WTC11 (cell line): ENCODE measurements at regions not wholly inside any gene's neighbourhood (a gene's known extent, or its start where the extent isn't known, plus 50 kb on each side); places are given as distances from the start of the nearest gene placed in this dataset.

Source experiments
- ATAC-seq: fragments of 200-7000 bp; cut with Tn5 transposase; 2 replicates; pipeline ENCODE4 v1.10.0; 2021; ENCODE audit warnings: mild to moderate bottlenecking, moderate library complexity
- CTCF ChIA-PET: fragments of 300-600 bp; sonication (Branson Sonifier 250); formaldehyde crosslinking; loops from one replicate; lab custom pipeline; 2021; ENCODE audit warnings: antibody characterized with exemption; lab: Charles Lee
- POLR2A ChIA-PET: fragments of 350-600 bp; sonication (Branson Sonifier 250); formaldehyde crosslinking; loops from one replicate; lab custom pipeline; 2021; ENCODE audit warnings: antibody characterized with exemption; lab: Charles Lee
- DNase-seq: peaks from one replicate; pipeline ENCODE4 v3.0.0; 2021; ENCODE audit warnings: low spot score
- H3K27ac Mint-ChIP-seq: 2 replicates; pipeline ENCODE4 v1.8.0; 2021; ENCODE audit warnings: mixed read lengths
- H3K27me3 Mint-ChIP-seq: 2 replicates; pipeline ENCODE4 v1.8.0; 2021; ENCODE audit warnings: low read depth, mild to moderate bottlenecking, moderate library complexity, mixed read lengths
- H3K36me3 Mint-ChIP-seq: 2 replicates; pipeline ENCODE4 v1.8.0; 2021; ENCODE audit warnings: mixed read lengths
- H3K4me1 Mint-ChIP-seq: 2 replicates; pipeline ENCODE4 v1.8.0; 2022; ENCODE audit warnings: mixed read lengths
- H3K4me3 Mint-ChIP-seq: 2 replicates; pipeline ENCODE4 v1.8.0; 2021; ENCODE audit warnings: mild to moderate bottlenecking, moderate library complexity, mixed read lengths
- H3K9me3 Mint-ChIP-seq: 2 replicates; pipeline ENCODE4 v1.8.0; 2021; ENCODE audit warnings: mixed read lengths
- CDX4 ChIP-seq: fragments of 250-450 bp; sonication (Bioruptor Pico); IDR thresholded peaks from 2 replicates; pipeline ENCODE4 v1.9.0; 2021; ENCODE audit warnings: moderate library complexity, mild to moderate bottlenecking, inconsistent platforms, borderline replicate concordance
- E2F4 ChIP-seq: sonication (generic); formaldehyde crosslinking; IDR thresholded peaks from 2 replicates; pipeline ENCODE4 v1.8.1; 2022; ENCODE audit warnings: low read depth, mild to moderate bottlenecking, moderate library complexity, missing genetic modification reagents, borderline replicate concordance
- EMX1 ChIP-seq: fragments of 250-450 bp; sonication (Bioruptor Pico); IDR thresholded peaks from 2 replicates; pipeline ENCODE4 v1.8.0; 2021; ENCODE audit warnings: mild to moderate bottlenecking
- ESRRA ChIP-seq: sonication (generic); formaldehyde crosslinking; IDR thresholded peaks from 2 replicates; pipeline ENCODE4 v1.8.1; 2022; ENCODE audit warnings: mild to moderate bottlenecking, missing genetic modification reagents, borderline replicate concordance
- NFYB ChIP-seq: sonication (generic); formaldehyde crosslinking; conservative IDR thresholded peaks from 2 replicates; pipeline ENCODE4 v1.8.0; 2022; ENCODE audit warnings: low read depth, missing genetic modification reagents
- NR2C2 ChIP-seq: sonication (generic); formaldehyde crosslinking; IDR thresholded peaks from 2 replicates; pipeline ENCODE4 v1.8.0; 2022; ENCODE audit warnings: mild to moderate bottlenecking, missing genetic modification reagents
- SMAD3 ChIP-seq: sonication (generic); formaldehyde crosslinking; IDR thresholded peaks from 2 replicates; pipeline ENCODE4 v1.8.0; 2022; ENCODE audit warnings: missing genetic modification reagents, mild to moderate bottlenecking, borderline replicate concordance
- SMAD4 ChIP-seq: sonication (generic); formaldehyde crosslinking; IDR thresholded peaks from 2 replicates; pipeline ENCODE4 v1.8.0; 2022; ENCODE audit warnings: mild to moderate bottlenecking, missing genetic modification reagents
- TCF7 ChIP-seq: sonication (generic); formaldehyde crosslinking; IDR thresholded peaks from 2 replicates; pipeline ENCODE4 v1.8.0; 2022; ENCODE audit warnings: mild to moderate bottlenecking, low read depth, missing genetic modification reagents, moderate library complexity
- ZMAT4 ChIP-seq: fragments of 250-450 bp; sonication (Bioruptor Pico); IDR thresholded peaks from 2 replicates; pipeline ENCODE4 v1.9.0; 2021; ENCODE audit warnings: mild to moderate bottlenecking
- ZNF121 ChIP-seq: sonication (generic); formaldehyde crosslinking; IDR thresholded peaks from 2 replicates; pipeline ENCODE4 v1.8.0; 2023; ENCODE audit warnings: missing genetic modification reagents
- ZNF232 ChIP-seq: sonication (generic); formaldehyde crosslinking; IDR thresholded peaks from 2 replicates; pipeline ENCODE4 v1.8.0; 2022; ENCODE audit warnings: mild to moderate bottlenecking, missing genetic modification reagents
- ZNF317 ChIP-seq: sonication (generic); formaldehyde crosslinking; IDR thresholded peaks from 2 replicates; pipeline ENCODE4 v1.8.1; 2023; ENCODE audit warnings: low read depth, mild to moderate bottlenecking, moderate library complexity, missing genetic modification reagents, borderline replicate concordance
- ZNF396 ChIP-seq: fragments of 250-450 bp; sonication (Bioruptor Pico); IDR thresholded peaks from 2 replicates; pipeline ENCODE4 v1.8.0; 2021; ENCODE audit warnings: mild to moderate bottlenecking, moderate library complexity, borderline replicate concordance
- ZNF512 ChIP-seq: sonication (generic); formaldehyde crosslinking; IDR thresholded peaks from 2 replicates; pipeline ENCODE4 v1.8.1; 2022; ENCODE audit warnings: missing genetic modification reagents, borderline replicate concordance
- TF ChIP-seq, protein P1 (sequence below): fragments of 250-450 bp; sonication (Bioruptor Pico); IDR thresholded peaks from 2 replicates; pipeline ENCODE4 v1.9.0; 2021; ENCODE audit warnings: mild to moderate bottlenecking, borderline replicate concordance
- TF ChIP-seq, protein P2 (sequence below): sonication (generic); formaldehyde crosslinking; IDR thresholded peaks from 2 replicates; pipeline ENCODE4 v1.8.1; 2023; ENCODE audit warnings: mild to moderate bottlenecking, moderate library complexity, missing genetic modification reagents
- TF ChIP-seq, protein P3 (sequence below): sonication (generic); formaldehyde crosslinking; IDR thresholded peaks from 2 replicates; pipeline ENCODE4 v1.8.1; 2023; ENCODE audit warnings: mild to moderate bottlenecking, missing genetic modification reagents, moderate library complexity
- TF ChIP-seq, protein P4 (sequence below): sonication (generic); formaldehyde crosslinking; IDR thresholded peaks from 2 replicates; pipeline ENCODE4 v1.8.0; 2022; ENCODE audit warnings: mild to moderate bottlenecking, missing genetic modification reagents
- TF ChIP-seq, protein P5 (sequence below): fragments of 250-450 bp; sonication (Bioruptor Pico); conservative IDR thresholded peaks from 2 replicates; pipeline ENCODE4 v1.9.0; 2021; ENCODE audit warnings: mild to moderate bottlenecking

- no peaks in the 10 kb centered on the region for H3K4me1 Mint-ChIP-seq
These were observed 787.4 kb downstream of the CDY1 start for GRCh38 chrY:26409329-26409712.

More at GRCh38 chrY:26409329-26409712, 787.4 kb downstream of the CDY1 start:
- Mint-ChIP-seq H3K27ac (no peak overlapping the region), H3K36me3 (peaks cover 10% of the 10 kb centered on the region; the same call in 1 of the 2 replicates), H3K4me3 (no peak overlapping the region), H3K9me3 (peaks cover 8% of the 10 kb centered on the region), H3K27me3 (no peaks in the 10 kb centered on the region; the same call in 1 of the 2 replicates)
- POLR2A ChIA-PET = no interaction called here
- CTCF ChIA-PET = no interaction called here
- no peak for ATAC-seq
- DNase-seq = no peak
- TF ChIP-seq TCF7 (CRISPR knock-in tag) (no peak), ESRRA (CRISPR knock-in tag) (no peak), ZNF317 (no peak), SMAD3 (CRISPR knock-in tag) (no peak), ZMAT4 (CRISPR knock-in tag) (no peak), SMAD4 (no peak), EMX1 (CRISPR knock-in tag) (no peak), ZNF121 (CRISPR knock-in tag) (no peak), E2F4 (CRISPR knock-in tag) (no peak), ZNF512 (CRISPR knock-in tag) (no peak), ZNF232 (no peak), CDX4 (no peak), ZNF396 (CRISPR knock-in tag) (no peak), NFYB (CRISPR knock-in tag) (no peak), NR2C2 (CRISPR knock-in tag) (no peak)
- TF ChIP-seq, protein P1, sequence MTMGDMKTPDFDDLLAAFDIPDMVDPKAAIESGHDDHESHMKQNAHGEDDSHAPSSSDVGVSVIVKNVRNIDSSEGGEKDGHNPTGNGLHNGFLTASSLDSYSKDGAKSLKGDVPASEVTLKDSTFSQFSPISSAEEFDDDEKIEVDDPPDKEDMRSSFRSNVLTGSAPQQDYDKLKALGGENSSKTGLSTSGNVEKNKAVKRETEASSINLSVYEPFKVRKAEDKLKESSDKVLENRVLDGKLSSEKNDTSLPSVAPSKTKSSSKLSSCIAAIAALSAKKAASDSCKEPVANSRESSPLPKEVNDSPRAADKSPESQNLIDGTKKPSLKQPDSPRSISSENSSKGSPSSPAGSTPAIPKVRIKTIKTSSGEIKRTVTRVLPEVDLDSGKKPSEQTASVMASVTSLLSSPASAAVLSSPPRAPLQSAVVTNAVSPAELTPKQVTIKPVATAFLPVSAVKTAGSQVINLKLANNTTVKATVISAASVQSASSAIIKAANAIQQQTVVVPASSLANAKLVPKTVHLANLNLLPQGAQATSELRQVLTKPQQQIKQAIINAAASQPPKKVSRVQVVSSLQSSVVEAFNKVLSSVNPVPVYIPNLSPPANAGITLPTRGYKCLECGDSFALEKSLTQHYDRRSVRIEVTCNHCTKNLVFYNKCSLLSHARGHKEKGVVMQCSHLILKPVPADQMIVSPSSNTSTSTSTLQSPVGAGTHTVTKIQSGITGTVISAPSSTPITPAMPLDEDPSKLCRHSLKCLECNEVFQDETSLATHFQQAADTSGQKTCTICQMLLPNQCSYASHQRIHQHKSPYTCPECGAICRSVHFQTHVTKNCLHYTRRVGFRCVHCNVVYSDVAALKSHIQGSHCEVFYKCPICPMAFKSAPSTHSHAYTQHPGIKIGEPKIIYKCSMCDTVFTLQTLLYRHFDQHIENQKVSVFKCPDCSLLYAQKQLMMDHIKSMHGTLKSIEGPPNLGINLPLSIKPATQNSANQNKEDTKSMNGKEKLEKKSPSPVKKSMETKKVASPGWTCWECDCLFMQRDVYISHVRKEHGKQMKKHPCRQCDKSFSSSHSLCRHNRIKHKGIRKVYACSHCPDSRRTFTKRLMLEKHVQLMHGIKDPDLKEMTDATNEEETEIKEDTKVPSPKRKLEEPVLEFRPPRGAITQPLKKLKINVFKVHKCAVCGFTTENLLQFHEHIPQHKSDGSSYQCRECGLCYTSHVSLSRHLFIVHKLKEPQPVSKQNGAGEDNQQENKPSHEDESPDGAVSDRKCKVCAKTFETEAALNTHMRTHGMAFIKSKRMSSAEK = no peak
- TF ChIP-seq, protein P2, sequence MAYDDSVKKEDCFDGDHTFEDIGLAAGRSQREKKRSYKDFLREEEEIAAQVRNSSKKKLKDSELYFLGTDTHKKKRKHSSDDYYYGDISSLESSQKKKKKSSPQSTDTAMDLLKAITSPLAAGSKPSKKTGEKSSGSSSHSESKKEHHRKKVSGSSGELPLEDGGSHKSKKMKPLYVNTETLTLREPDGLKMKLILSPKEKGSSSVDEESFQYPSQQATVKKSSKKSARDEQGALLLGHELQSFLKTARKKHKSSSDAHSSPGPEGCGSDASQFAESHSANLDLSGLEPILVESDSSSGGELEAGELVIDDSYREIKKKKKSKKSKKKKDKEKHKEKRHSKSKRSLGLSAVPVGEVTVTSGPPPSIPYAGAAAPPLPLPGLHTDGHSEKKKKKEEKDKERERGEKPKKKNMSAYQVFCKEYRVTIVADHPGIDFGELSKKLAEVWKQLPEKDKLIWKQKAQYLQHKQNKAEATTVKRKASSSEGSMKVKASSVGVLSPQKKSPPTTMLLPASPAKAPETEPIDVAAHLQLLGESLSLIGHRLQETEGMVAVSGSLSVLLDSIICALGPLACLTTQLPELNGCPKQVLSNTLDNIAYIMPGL (CRISPR knock-in tag) = no peak
- TF ChIP-seq, protein P3, sequence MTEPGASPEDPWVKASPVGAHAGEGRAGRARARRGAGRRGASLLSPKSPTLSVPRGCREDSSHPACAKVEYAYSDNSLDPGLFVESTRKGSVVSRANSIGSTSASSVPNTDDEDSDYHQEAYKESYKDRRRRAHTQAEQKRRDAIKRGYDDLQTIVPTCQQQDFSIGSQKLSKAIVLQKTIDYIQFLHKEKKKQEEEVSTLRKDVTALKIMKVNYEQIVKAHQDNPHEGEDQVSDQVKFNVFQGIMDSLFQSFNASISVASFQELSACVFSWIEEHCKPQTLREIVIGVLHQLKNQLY (CRISPR knock-in tag) = no peak
- TF ChIP-seq, protein P4, sequence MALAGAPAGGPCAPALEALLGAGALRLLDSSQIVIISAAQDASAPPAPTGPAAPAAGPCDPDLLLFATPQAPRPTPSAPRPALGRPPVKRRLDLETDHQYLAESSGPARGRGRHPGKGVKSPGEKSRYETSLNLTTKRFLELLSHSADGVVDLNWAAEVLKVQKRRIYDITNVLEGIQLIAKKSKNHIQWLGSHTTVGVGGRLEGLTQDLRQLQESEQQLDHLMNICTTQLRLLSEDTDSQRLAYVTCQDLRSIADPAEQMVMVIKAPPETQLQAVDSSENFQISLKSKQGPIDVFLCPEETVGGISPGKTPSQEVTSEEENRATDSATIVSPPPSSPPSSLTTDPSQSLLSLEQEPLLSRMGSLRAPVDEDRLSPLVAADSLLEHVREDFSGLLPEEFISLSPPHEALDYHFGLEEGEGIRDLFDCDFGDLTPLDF = no peak
- TF ChIP-seq, protein P5, sequence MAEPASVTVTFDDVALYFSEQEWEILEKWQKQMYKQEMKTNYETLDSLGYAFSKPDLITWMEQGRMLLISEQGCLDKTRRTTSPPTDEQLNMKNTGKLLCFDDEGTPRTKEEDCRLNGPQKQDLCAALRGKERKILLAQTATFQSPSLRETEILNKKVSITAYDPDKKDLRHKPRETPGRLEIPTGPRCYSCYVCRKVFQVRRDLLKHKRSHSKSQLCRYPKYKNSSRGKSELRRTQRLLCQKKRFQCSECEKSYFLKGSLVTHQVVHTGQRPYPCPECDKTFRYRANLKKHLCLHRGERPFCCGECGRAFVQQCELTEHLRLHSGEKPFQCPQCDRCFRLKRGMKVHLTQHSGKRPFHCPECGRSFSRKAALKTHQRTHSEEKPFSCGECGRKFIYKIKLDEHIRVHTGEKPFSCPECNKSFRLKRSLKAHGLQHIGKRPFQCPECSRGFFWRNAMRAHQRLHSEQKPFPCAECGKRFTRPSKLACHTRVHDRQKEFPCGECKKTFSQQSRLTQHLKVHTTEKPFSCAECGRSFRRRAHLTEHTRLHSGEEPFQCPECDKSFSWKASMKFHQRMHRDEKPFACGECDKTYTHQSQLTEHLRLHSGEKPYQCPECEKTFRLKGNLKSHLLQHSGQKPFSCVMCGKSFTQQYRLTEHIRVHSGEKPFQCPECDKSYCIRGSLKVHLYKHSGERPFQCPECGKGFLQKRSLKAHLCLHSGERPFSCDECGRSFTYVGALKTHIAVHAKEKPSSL (CRISPR knock-in tag) = no peak
